GM12892 (cell line): ENCODE measurements at regions not wholly inside any gene's neighbourhood (a gene's known extent, or its start where the extent isn't known, plus 50 kb on each side); places are given as distances from the start of the nearest gene placed in this dataset.

Source experiments
- DNase-seq: peaks from one replicate; pipeline ENCODE4 v3.0.0; 2011; ENCODE audit not compliant: insufficient read length
- FAIRE-seq: peaks from 2 replicates; lab custom pipeline; 2011; peaks lifted over from hg19 to GRCh38; lab: Jason Lieb, UNC
- POLR2A ChIP-seq: IDR thresholded peaks from 2 replicates; pipeline ENCODE4 v1.6.1; 2011; ENCODE audit warnings: low read depth, low read length, control low read depth
- POLR2AphosphoS5 ChIP-seq: IDR thresholded peaks from 2 replicates; pipeline ENCODE4 v1.6.1; 2011; ENCODE audit warnings: low read depth, low read length, control low read depth
- TAF1 ChIP-seq: IDR thresholded peaks from 2 replicates; pipeline ENCODE4 v1.6.1; 2011; ENCODE audit warnings: low read depth, mild to moderate bottlenecking, control low read depth, low read length, borderline replicate concordance

GRCh38 chr12:91810077-91810476 is 335.6 kb downstream of the BTG1 start:
- DNase-seq: no peak
- TF ChIP-seq POLR2AphosphoS5 (no peak), POLR2A (no peak), TAF1 (no peak)
- FAIRE-seq: no peak

GRCh38 chr12:91805031-91805430 is 340.6 kb downstream of the BTG1 start:
- FAIRE-seq: no peak
- TF ChIP-seq TAF1: no peak
- no peak for TF ChIP-seq POLR2AphosphoS5
- TF ChIP-seq POLR2A: no peak
- no peak for DNase-seq

GRCh38 chr12:91804533-91804932 is 341.1 kb downstream of the BTG1 start:
- FAIRE-seq (no peak), DNase-seq (no peak)
- TF ChIP-seq TAF1 (no peak), POLR2AphosphoS5 (no peak), POLR2A (no peak)

- FAIRE-seq (no peak), DNase-seq (no peak)
- no peak for TF ChIP-seq POLR2A
- no peak for TF ChIP-seq TAF1
- TF ChIP-seq POLR2AphosphoS5: no peak
Measured at GRCh38 chr12:91801048-91801447, 344.6 kb downstream of the BTG1 start.

DNA sequence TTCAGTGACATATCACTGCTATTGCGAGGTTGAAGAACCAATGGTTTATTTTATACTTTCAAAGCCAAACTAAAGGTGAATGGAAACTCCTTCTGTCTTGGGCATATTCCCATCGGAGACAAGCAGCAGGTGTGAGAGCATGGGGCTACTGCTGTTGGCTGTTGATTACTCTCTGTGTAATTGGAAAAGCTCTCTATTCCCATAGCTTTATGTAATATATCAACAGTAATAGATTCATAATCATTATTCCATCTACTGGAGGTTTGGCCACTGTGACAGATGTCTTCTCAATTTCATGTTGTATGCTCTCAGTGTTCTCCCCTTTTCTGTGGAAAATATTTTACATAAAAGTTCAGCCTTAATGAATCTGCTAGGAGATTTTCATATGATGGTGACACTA is 352.0 kb downstream of the BTG1 start:
- no peak for TF ChIP-seq TAF1
- no peak for TF ChIP-seq POLR2AphosphoS5
- no peak for TF ChIP-seq POLR2A
- DNase-seq: no peak
- FAIRE-seq: no peak

GRCh38 chr12:91792597-91792996 is 353.0 kb downstream of the BTG1 start:
- no peak for DNase-seq
- no peak for FAIRE-seq
- TF ChIP-seq POLR2AphosphoS5: no peak
- no peak for TF ChIP-seq TAF1
- TF ChIP-seq POLR2A: no peak

GRCh38 chr12:91786499-91787272 is 359.0 kb downstream of the BTG1 start:
- no peak for TF ChIP-seq POLR2AphosphoS5
- no peak for TF ChIP-seq POLR2A
- TF ChIP-seq TAF1: no peak
- no peak for DNase-seq
- FAIRE-seq: no peak

DNA sequence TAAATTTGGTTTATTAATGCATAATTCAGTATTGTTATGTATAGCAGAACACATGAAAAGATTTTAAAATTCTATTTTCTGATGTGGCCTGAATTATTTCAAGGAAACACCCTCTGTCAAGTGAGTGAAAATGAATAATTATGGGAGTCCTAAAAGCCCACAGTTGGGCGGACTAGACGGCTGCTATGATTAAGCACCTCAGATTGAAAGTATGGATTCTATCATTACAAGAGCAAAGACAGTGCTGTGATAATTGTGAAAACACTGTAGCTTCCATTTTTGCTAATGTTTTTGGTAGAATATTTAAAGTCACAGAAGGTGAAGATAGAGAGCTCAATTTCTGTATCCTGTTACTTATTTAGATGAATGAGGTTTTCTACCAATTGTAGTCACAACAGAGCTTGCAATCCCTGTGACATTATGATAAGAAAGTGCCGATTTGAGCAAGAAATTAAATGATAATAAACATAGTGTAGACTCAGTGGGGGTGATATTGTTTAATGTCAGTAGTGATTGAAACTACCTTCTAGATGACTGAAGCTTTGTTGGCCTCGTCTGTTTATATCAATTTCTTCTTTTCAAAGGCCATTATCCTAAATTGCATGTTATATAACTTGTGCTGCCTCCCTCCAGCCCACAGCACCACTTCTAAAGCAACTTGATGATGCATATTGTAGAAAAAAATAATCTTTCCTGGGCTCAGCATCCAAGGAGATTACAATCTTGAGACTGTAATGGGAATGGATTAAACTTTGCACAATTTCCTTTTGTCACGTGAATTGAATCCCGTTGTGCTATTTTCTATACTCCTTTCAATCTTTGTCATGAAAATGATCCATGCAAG is 359.8 kb downstream of the BTG1 start:
- no peak for FAIRE-seq
- no peak for DNase-seq
- TF ChIP-seq TAF1 (no peak), POLR2A (no peak), POLR2AphosphoS5 (no peak)

DNA sequence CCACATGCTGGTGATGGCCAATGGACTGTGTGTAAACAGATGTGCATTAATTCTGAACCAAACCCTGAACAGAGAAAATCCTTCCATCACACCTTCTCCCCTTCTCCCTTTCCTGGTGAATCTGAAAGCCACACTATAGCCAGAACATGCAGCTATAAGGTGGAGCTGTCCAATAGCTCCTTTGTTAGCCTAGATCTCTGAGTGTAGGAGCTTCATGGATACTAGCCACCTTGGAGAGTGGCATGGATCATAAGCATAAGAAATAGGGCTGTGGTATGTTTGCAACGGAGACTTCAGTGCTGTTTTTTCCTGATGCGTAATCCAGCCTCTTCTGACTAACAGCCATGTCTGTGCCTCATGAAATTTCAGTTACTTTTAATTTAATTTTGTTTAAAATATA is 364.5 kb downstream of the BTG1 start:
- DNase-seq: no peak
- no peak for FAIRE-seq
- TF ChIP-seq POLR2A: no peak
- no peak for TF ChIP-seq TAF1
- no peak for TF ChIP-seq POLR2AphosphoS5

- TF ChIP-seq POLR2A (no peak), POLR2AphosphoS5 (no peak), TAF1 (no peak)
- DNase-seq (peak; percentile 5), FAIRE-seq (peak; percentile 97)
Measured at GRCh38 chr12:91778938-91779400, 366.7 kb downstream of the BTG1 start.

GRCh38 chr12:91778091-91778832 is 367.4 kb downstream of the BTG1 start:
- DNase-seq: no peak
- TF ChIP-seq TAF1 (no peak), POLR2AphosphoS5 (no peak), POLR2A (no peak)
- FAIRE-seq: no peak
